ENCODE measurements at regions not wholly inside any gene's neighbourhood (a gene's known extent, or its start where the extent isn't known, plus 50 kb on each side); places are given as distances from the start of the nearest gene placed in this dataset.

DNA sequence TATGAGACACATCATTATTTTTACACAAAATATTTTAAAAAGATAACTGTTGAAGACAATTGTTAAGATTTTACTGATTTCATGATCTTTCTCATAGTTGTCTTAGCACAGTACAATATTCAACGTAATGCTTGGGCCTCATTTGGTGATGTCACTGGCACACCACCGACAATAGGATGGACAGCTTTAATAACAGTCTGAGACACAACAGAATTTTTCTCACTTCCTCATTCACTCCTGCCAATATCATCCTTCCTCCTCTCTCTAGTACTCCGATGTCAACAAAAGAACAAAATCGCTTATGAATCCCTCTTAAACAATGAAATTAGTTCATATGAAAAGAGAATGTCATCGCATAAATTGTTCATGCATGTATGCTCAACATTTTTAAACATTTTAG, 461.9 kb upstream of the CDH7 start:
- TF ChIP-seq, protein P1, sequence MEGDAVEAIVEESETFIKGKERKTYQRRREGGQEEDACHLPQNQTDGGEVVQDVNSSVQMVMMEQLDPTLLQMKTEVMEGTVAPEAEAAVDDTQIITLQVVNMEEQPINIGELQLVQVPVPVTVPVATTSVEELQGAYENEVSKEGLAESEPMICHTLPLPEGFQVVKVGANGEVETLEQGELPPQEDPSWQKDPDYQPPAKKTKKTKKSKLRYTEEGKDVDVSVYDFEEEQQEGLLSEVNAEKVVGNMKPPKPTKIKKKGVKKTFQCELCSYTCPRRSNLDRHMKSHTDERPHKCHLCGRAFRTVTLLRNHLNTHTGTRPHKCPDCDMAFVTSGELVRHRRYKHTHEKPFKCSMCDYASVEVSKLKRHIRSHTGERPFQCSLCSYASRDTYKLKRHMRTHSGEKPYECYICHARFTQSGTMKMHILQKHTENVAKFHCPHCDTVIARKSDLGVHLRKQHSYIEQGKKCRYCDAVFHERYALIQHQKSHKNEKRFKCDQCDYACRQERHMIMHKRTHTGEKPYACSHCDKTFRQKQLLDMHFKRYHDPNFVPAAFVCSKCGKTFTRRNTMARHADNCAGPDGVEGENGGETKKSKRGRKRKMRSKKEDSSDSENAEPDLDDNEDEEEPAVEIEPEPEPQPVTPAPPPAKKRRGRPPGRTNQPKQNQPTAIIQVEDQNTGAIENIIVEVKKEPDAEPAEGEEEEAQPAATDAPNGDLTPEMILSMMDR (conservative IDR thresholded peaks at IDR 0.05): no peak
- TF ChIP-seq EZH2 (IDR thresholded peaks at IDR 0.05; ENCODE audit: low read depth): no peak

All from PC-9 (cell line).